ENCODE measurements at regions not wholly inside any gene's neighbourhood (a gene's known extent, or its start where the extent isn't known, plus 50 kb on each side); places are given as distances from the start of the nearest gene placed in this dataset.
"Not testable (repeated sequence)": the region's sequence is repeated elsewhere in the genome, so short reads cannot be mapped to it uniquely, and the experiment has no call there.

GRCh38 chr5:34464829-34465228, 191.3 kb upstream of the RAI14 start:
- Histone ChIP-seq H3K4me3 (no peak overlapping the region), H3K27me3 (no peaks in the 10 kb centered on the region), H3K4me1 (peaks cover 21% of the 10 kb centered on the region), H3K36me3 (replicated peaks in 1 of 2; ENCODE audit: insufficient read depth in 1 of 2, low read depth in 2 of 2) (no peaks in the 10 kb centered on the region), H3K9me3 (no peaks in the 10 kb centered on the region), H3K27ac (no peak overlapping the region)
- TF ChIP-seq POLR2A (IDR thresholded peaks at IDR 0.05) (no peak), CTCF (IDR thresholded peaks at IDR 0.05) (no peak)
- intact Hi-C loops (cut with DNase I), result no loop called here
- no peak for ATAC-seq
- 18 to 30% methylated on average over 4 of the region's 4 CpGs for WGBS, 2 donors
- no peak for DNase-seq

GRCh38 chr5:34465301-34465700, 190.8 kb upstream of the RAI14 start:
- peak in 1 of 4 donors; percentile 50 for DNase-seq
- H3K9me3 ChIP-seq; ATAC-seq; intact Hi-C loops (cut with DNase I); H3K27me3 ChIP-seq; H3K36me3 ChIP-seq (replicated peaks in 1 of 2; ENCODE audit: insufficient read depth in 1 of 2, low read depth in 2 of 2); H3K4me3 ChIP-seq: not testable (repeated sequence)
- Histone ChIP-seq H3K4me1 (peaks cover 21% of the 10 kb centered on the region), H3K27ac (peak overlapping the region in 3 of 4 donors; percentile 65 to 73 (median 72))
- TF ChIP-seq CTCF (IDR thresholded peaks at IDR 0.05), result peak in 3 of 7 experiments; percentile 18 to 39 (median 31)
- WGBS, 2 donors, result 0 to 5% methylated on average over 4 of the region's 4 CpGs

- H3K27ac ChIP-seq, result peak overlapping the region; percentile 32 to 73 (median 58)
- peak; percentile 87 for ATAC-seq
Measured at GRCh38 chr5:34466519-34467388, 189.4 kb upstream of the RAI14 start.

GRCh38 chr5:34467436-34467835, 188.7 kb upstream of the RAI14 start:
- H3K36me3 ChIP-seq (replicated peaks in 1 of 2; ENCODE audit: insufficient read depth in 1 of 2, low read depth in 2 of 2), result no peaks in the 10 kb centered on the region
- H3K9me3 ChIP-seq, result no peaks in the 10 kb centered on the region
- ATAC-seq (peak; percentile 53), DNase-seq (peak in 1 of 4 donors; percentile 30)
- intact Hi-C loops (cut with DNase I), result no loop called here
- 75 to 77% methylated on average over 8 of the region's 8 CpGs for WGBS, 2 donors
- H3K4me1 ChIP-seq, result peaks cover 21% of the 10 kb centered on the region
- H3K27ac ChIP-seq, result peak overlapping the region in 2 of 4 donors; percentile 72 to 73
- H3K4me3 ChIP-seq, result no peak overlapping the region
- no peaks in the 10 kb centered on the region for H3K27me3 ChIP-seq
- TF ChIP-seq POLR2A (IDR thresholded peaks at IDR 0.05) (no peak), CTCF (IDR thresholded peaks at IDR 0.05) (no peak)

More at GRCh38 chr5:34466519-34467388, 189.4 kb upstream of the RAI14 start:
- intact Hi-C loops (cut with DNase I); H3K4me3 ChIP-seq; H3K9me3 ChIP-seq; H3K36me3 ChIP-seq (replicated peaks in 1 of 2; ENCODE audit: insufficient read depth in 1 of 2, low read depth in 2 of 2); H3K27me3 ChIP-seq: not testable (repeated sequence)
- WGBS, 2 donors, result 19 to 20% methylated on average over 6 of the region's 6 CpGs
- peaks cover 21% of the 10 kb centered on the region for H3K4me1 ChIP-seq
- peak; percentile 58 to 88 (median 77) for DNase-seq

- intact Hi-C loops (cut with DNase I); ATAC-seq; DNase-seq; H3K9me3 ChIP-seq; H3K27ac ChIP-seq; H3K27me3 ChIP-seq; H3K36me3 ChIP-seq (replicated peaks in 1 of 2; ENCODE audit: insufficient read depth in 1 of 2, low read depth in 2 of 2); H3K4me3 ChIP-seq: not testable (repeated sequence)
- 64 to 71% methylated on average over 3 of the region's 3 CpGs for WGBS, 2 donors
- peaks cover 21% of the 10 kb centered on the region for H3K4me1 ChIP-seq
Measured at GRCh38 chr5:34467984-34468383, 188.1 kb upstream of the RAI14 start.
